A673 (cell line): ENCODE measurements at regions not wholly inside any gene's neighbourhood (a gene's known extent, or its start where the extent isn't known, plus 50 kb on each side); places are given as distances from the start of the nearest gene placed in this dataset.

Experiments used
- BruUV-seq: library from RNA; stranded (reverse); fragments of 400-500 nt; replicated peaks from 2 replicates; lab custom pipeline; 2021; lab: Mats Ljungman, UMichigan
- CTCF ChIA-PET: fragments of 300-600 bp; sonication (Branson Sonifier 250); formaldehyde crosslinking; loops from one replicate; lab custom pipeline; 2022; ENCODE audit warnings: antibody characterized with exemption; lab: Charles Lee
- POLR2A ChIA-PET: fragments of 300-600 bp; sonication (Branson Sonifier 250); formaldehyde crosslinking; loops from one replicate; lab custom pipeline; 2022; ENCODE audit warnings: antibody characterized with exemption; ENCODE audit not compliant: low non-redundant PET; lab: Charles Lee
- DNase-seq: peaks from one replicate; pipeline ENCODE4 v3.0.0-alpha.2; 2015; ENCODE audit warnings: low spot score
- H3K27ac ChIP-seq: fragments of 200-600 bp; sonication (generic); 2 replicates; pipeline ENCODE4 v1.5.1; 2016; ENCODE audit warnings: mixed run types, low read depth, mild to moderate bottlenecking, mixed read lengths, antibody characterized with exemption, low read length; ENCODE audit not compliant: poor library complexity, severe bottlenecking
- H3K27me3 ChIP-seq: fragments of 200-600 bp; sonication (generic); replicated peaks from 2 replicates; pipeline ENCODE4 v1.6.1; 2017; ENCODE audit warnings: mixed run types, low read depth, mild to moderate bottlenecking, mixed read lengths, antibody characterized with exemption, low read length; ENCODE audit not compliant: insufficient read depth, poor library complexity
- H3K36me3 ChIP-seq: fragments of 200-600 bp; sonication (generic); 2 replicates; pipeline ENCODE4 v1.6.1; 2016; ENCODE audit warnings: mixed run types, mild to moderate bottlenecking, mixed read lengths, antibody characterized with exemption, low read length; ENCODE audit not compliant: insufficient read depth, poor library complexity, severe bottlenecking
- H3K4me1 ChIP-seq: fragments of 200-600 bp; sonication (generic); 2 replicates; pipeline ENCODE4 v1.6.1; 2017; ENCODE audit warnings: mixed run types, mild to moderate bottlenecking, mixed read lengths, antibody characterized with exemption, low read length; ENCODE audit not compliant: insufficient read depth, poor library complexity, severe bottlenecking
- H3K4me3 ChIP-seq: fragments of 200-600 bp; sonication (generic); 2 replicates; pipeline ENCODE4 v1.5.1; 2016; ENCODE audit warnings: low read depth, mixed run types, mild to moderate bottlenecking, mixed read lengths, low read length; ENCODE audit not compliant: poor library complexity, severe bottlenecking
- H3K9me3 ChIP-seq: fragments of 200-600 bp; sonication (generic); 2 replicates; pipeline ENCODE4 v1.6.1; 2016; ENCODE audit warnings: mixed run types, low read depth, mild to moderate bottlenecking, mixed read lengths, antibody characterized with exemption, low read length; ENCODE audit not compliant: poor library complexity, severe bottlenecking
- CTCF ChIP-seq: fragments of 300-800, 200-600 bp; sonication (generic); conservative IDR thresholded peaks from 2 replicates; pipeline ENCODE4 v1.5.1; 2017; ENCODE audit warnings: low read depth, mild to moderate bottlenecking, antibody characterized with exemption, low read length, moderate library complexity, mixed read lengths
- EZH2 ChIP-seq: fragments of 200-600 bp; sonication (generic); IDR thresholded peaks from 2 replicates; pipeline ENCODE4 v1.6.1; 2017; ENCODE audit warnings: borderline replicate concordance, low read depth, mild to moderate bottlenecking, mixed read lengths, antibody characterized with exemption, low read length; ENCODE audit not compliant: poor library complexity, severe bottlenecking
- intact Hi-C: fragments of 100-400 bp; cut with micrococcal nuclease; formaldehyde crosslinking; loops from one replicate; pipeline ENCODE4 v1.10.0; 2022; ENCODE audit not compliant: unreplicated experiment

GRCh38 chr5:28850320-28850921 lies 1812.0 kb upstream of the CDH9 start:
- TF ChIP-seq EZH2 (no peak), CTCF (no peak)
- Histone ChIP-seq H3K36me3 (no peaks in the 10 kb centered on the region), H3K9me3 (no peaks in the 10 kb centered on the region), H3K27me3 (no peaks in the 10 kb centered on the region), H3K27ac (no peak overlapping the region), H3K4me3 (no peak overlapping the region), H3K4me1 (no peaks in the 10 kb centered on the region)
- CTCF ChIA-PET, result no interaction called here
- intact Hi-C loops, result no loop called here
- no TSS peak for BruUV-seq
- POLR2A ChIA-PET, result no interaction called here
- no peak for DNase-seq

GRCh38 chr5:28831042-28831441 lies 1792.7 kb upstream of the CDH9 start:
- Histone ChIP-seq H3K9me3 (no peaks in the 10 kb centered on the region), H3K27me3 (no peaks in the 10 kb centered on the region), H3K36me3 (no peaks in the 10 kb centered on the region), H3K4me3 (no peak overlapping the region), H3K27ac (no peak overlapping the region), H3K4me1 (no peaks in the 10 kb centered on the region)
- no TSS peak for BruUV-seq
- POLR2A ChIA-PET, result no interaction called here
- intact Hi-C loops, result no loop called here
- TF ChIP-seq CTCF (no peak), EZH2 (no peak)
- CTCF ChIA-PET, result no interaction called here
- no peak for DNase-seq

GRCh38 chr5:28823231-28823630 lies 1784.8 kb upstream of the CDH9 start:
- ChIA-PET POLR2A (no interaction called here), CTCF (no interaction called here)
- intact Hi-C loops, result no loop called here
- Histone ChIP-seq H3K27ac (no peak overlapping the region), H3K4me1 (no peaks in the 10 kb centered on the region), H3K4me3 (no peak overlapping the region), H3K9me3 (peaks cover 11% of the 10 kb centered on the region), H3K36me3 (no peaks in the 10 kb centered on the region), H3K27me3 (no peaks in the 10 kb centered on the region)
- BruUV-seq, result no TSS peak
- DNase-seq, result no peak
- TF ChIP-seq EZH2 (no peak), CTCF (no peak)
